ENCODE measurements at regions not wholly inside any gene's neighbourhood (a gene's known extent, or its start where the extent isn't known, plus 50 kb on each side); places are given as distances from the start of the nearest gene placed in this dataset.

GRCh38 chr2:198692907-198693510 lies 764.7 kb downstream of the SATB2 start:
- no peak for TF ChIP-seq CTCF (IDR thresholded peaks at IDR 0.05; ENCODE audit: low read depth, low read length)
- DNase-seq (ENCODE audit: extremely low read depth, low read depth), result no peak

GRCh38 chr2:198691236-198691635 lies 766.5 kb downstream of the SATB2 start:
- no peak for TF ChIP-seq CTCF (IDR thresholded peaks at IDR 0.05; ENCODE audit: low read depth, low read length)
- DNase-seq (ENCODE audit: extremely low read depth, low read depth), result no peak

GRCh38 chr2:198664321-198664720 lies 793.4 kb downstream of the SATB2 start:
- no peak for DNase-seq (ENCODE audit: extremely low read depth, low read depth)
- no peak for TF ChIP-seq CTCF (IDR thresholded peaks at IDR 0.05; ENCODE audit: low read depth, low read length)

GRCh38 chr2:198662905-198663304 lies 794.8 kb downstream of the SATB2 start:
- no peak for DNase-seq (ENCODE audit: extremely low read depth, low read depth)
- TF ChIP-seq CTCF (IDR thresholded peaks at IDR 0.05; ENCODE audit: low read depth, low read length), result no peak

GRCh38 chr2:198660501-198660900 lies 797.2 kb downstream of the SATB2 start:
- DNase-seq (ENCODE audit: extremely low read depth, low read depth), result no peak
- no peak for TF ChIP-seq CTCF (IDR thresholded peaks at IDR 0.05; ENCODE audit: low read depth, low read length)

- DNase-seq (ENCODE audit: extremely low read depth, low read depth), result no peak
- no peak for TF ChIP-seq CTCF (IDR thresholded peaks at IDR 0.05; ENCODE audit: low read depth, low read length)
Measured at GRCh38 chr2:198659096-198659870, 798.5 kb downstream of the SATB2 start.

GRCh38 chr2:198657512-198658121 lies 800.1 kb downstream of the SATB2 start:
- no peak for DNase-seq (ENCODE audit: extremely low read depth, low read depth)
- TF ChIP-seq CTCF (IDR thresholded peaks at IDR 0.05; ENCODE audit: low read depth, low read length), result peak; percentile 53
